ENCODE measurements at regions not wholly inside any gene's neighbourhood (a gene's known extent, or its start where the extent isn't known, plus 50 kb on each side); places are given as distances from the start of the nearest gene placed in this dataset.

GRCh38 chr4:175378372-175378771 lies 433.7 kb downstream of the GPM6A start:
- H3K9ac ChIP-seq (ENCODE audit: low read depth, low read length, poor library complexity, severe bottlenecking), result no peak overlapping the region
- no peaks in the 10 kb centered on the region for H3F3A ChIP-seq (ENCODE audit: low read depth)
- H3K36me3 ChIP-seq (ENCODE audit: insufficient read depth, low read length), result no peaks in the 10 kb centered on the region
- TF ChIP-seq CTCF (conservative IDR thresholded peaks at IDR 0.05; ENCODE audit: low read length), result no peak
- no peaks in the 10 kb centered on the region for H3K79me2 ChIP-seq (ENCODE audit: insufficient read depth, low read length)
- H3K4me3 ChIP-seq (ENCODE audit: low read length, poor library complexity, severe bottlenecking), result no peak overlapping the region
- H3K4me2 ChIP-seq (ENCODE audit: low read depth, low read length, poor library complexity, severe bottlenecking), result no peak overlapping the region
- no peaks in the 10 kb centered on the region for H3K9me2 ChIP-seq (replicated peaks; ENCODE audit: low read depth, low read length)
- H2AFZ ChIP-seq (ENCODE audit: low read length), result no peak overlapping the region
- H3K9me3 ChIP-seq (ENCODE audit: insufficient read depth, low read depth, low read length), result no peaks in the 10 kb centered on the region
- no peaks in the 10 kb centered on the region for H3K4me1 ChIP-seq (ENCODE audit: insufficient read depth, low read length, poor library complexity, severe bottlenecking)
- no peaks in the 10 kb centered on the region for H3K27me3 ChIP-seq (ENCODE audit: insufficient read depth, low read length, poor library complexity, severe bottlenecking)
- no peaks in the 10 kb centered on the region for H4K20me1 ChIP-seq (ENCODE audit: insufficient read depth, low read length, poor library complexity, severe bottlenecking)

DNA sequence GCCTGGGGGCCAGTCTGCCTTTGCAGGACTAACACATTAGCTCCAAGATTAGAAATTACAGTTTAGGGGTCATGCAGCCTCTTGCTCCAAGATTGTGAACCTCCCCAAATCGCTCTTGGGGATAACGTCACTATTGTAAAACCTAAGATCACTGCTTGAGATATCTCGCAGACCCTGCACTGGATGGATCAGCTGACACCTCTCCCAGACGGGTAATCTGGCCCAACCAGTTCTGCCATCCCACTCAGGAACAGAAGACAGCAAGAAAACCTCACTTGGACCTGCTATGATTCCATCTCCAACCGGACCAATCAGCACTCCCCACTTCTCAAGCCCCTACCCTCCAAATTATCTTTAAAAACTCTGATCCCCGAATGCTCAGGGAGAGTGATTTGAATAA lies 431.2 kb downstream of the GPM6A start:
- no peaks in the 10 kb centered on the region for H3K36me3 ChIP-seq (ENCODE audit: insufficient read depth, low read length)
- no peak overlapping the region for H3K4me2 ChIP-seq (ENCODE audit: low read depth, low read length, poor library complexity, severe bottlenecking)
- no peaks in the 10 kb centered on the region for H3K9me3 ChIP-seq (ENCODE audit: insufficient read depth, low read depth, low read length)
- H3F3A ChIP-seq (ENCODE audit: low read depth), result no peaks in the 10 kb centered on the region
- no peak overlapping the region for H3K9ac ChIP-seq (ENCODE audit: low read depth, low read length, poor library complexity, severe bottlenecking)
- no peaks in the 10 kb centered on the region for H3K4me1 ChIP-seq (ENCODE audit: insufficient read depth, low read length, poor library complexity, severe bottlenecking)
- H3K9me2 ChIP-seq (replicated peaks; ENCODE audit: low read depth, low read length), result no peaks in the 10 kb centered on the region
- H3K27me3 ChIP-seq (ENCODE audit: insufficient read depth, low read length, poor library complexity, severe bottlenecking), result no peaks in the 10 kb centered on the region
- H3K79me2 ChIP-seq (ENCODE audit: insufficient read depth, low read length), result no peaks in the 10 kb centered on the region
- TF ChIP-seq CTCF (conservative IDR thresholded peaks at IDR 0.05; ENCODE audit: low read length), result no peak
- no peak for TF ChIP-seq EZH2phosphoT487 (IDR thresholded peaks at IDR 0.05; ENCODE audit: borderline replicate concordance)
- no peaks in the 10 kb centered on the region for H4K20me1 ChIP-seq (ENCODE audit: insufficient read depth, low read length, poor library complexity, severe bottlenecking)
- H3K4me3 ChIP-seq (ENCODE audit: low read length, poor library complexity, severe bottlenecking), result no peak overlapping the region
- H2AFZ ChIP-seq (ENCODE audit: low read length), result no peak overlapping the region

DNA sequence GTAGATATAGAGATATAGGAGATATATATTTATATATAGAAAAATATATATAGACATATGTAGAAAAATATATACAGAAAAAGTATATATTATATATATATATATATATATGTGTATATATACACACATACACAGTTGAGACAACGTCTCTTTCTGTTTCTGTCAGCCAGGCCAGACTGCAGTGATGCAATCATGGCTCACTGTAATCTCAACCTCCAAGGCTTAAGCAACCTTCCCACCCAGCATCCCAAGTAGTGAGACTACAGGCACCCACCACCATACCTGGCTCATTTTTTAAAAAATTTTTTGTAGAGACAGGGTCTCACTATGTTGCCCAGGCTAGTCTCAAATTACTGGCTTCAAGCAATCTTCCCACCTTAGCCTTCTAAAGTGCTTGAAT lies 426.3 kb downstream of the GPM6A start:
- Histone ChIP-seq H3K9ac (ENCODE audit: low read depth, low read length, poor library complexity, severe bottlenecking) (no peak overlapping the region), H4K20me1 (ENCODE audit: insufficient read depth, low read length, poor library complexity, severe bottlenecking) (no peaks in the 10 kb centered on the region), H3K4me1 (ENCODE audit: insufficient read depth, low read length, poor library complexity, severe bottlenecking) (no peaks in the 10 kb centered on the region), H3K4me2 (ENCODE audit: low read depth, low read length, poor library complexity, severe bottlenecking) (no peak overlapping the region), H3K79me2 (ENCODE audit: insufficient read depth, low read length) (no peaks in the 10 kb centered on the region), H3F3A (ENCODE audit: low read depth) (no peaks in the 10 kb centered on the region), H3K36me3 (ENCODE audit: insufficient read depth, low read length) (no peaks in the 10 kb centered on the region), H2AFZ (ENCODE audit: low read length) (no peak overlapping the region), H3K4me3 (ENCODE audit: low read length, poor library complexity, severe bottlenecking) (no peak overlapping the region), H3K27me3 (ENCODE audit: insufficient read depth, low read length, poor library complexity, severe bottlenecking) (no peaks in the 10 kb centered on the region), H3K9me2 (replicated peaks; ENCODE audit: low read depth, low read length) (no peaks in the 10 kb centered on the region), H3K9me3 (ENCODE audit: insufficient read depth, low read depth, low read length) (no peaks in the 10 kb centered on the region)
- TF ChIP-seq CTCF (conservative IDR thresholded peaks at IDR 0.05; ENCODE audit: low read length) (no peak), EZH2phosphoT487 (IDR thresholded peaks at IDR 0.05; ENCODE audit: borderline replicate concordance) (no peak)
